ENCODE measurements at regions not wholly inside any gene's neighbourhood (a gene's known extent, or its start where the extent isn't known, plus 50 kb on each side); places are given as distances from the start of the nearest gene placed in this dataset.

DNA sequence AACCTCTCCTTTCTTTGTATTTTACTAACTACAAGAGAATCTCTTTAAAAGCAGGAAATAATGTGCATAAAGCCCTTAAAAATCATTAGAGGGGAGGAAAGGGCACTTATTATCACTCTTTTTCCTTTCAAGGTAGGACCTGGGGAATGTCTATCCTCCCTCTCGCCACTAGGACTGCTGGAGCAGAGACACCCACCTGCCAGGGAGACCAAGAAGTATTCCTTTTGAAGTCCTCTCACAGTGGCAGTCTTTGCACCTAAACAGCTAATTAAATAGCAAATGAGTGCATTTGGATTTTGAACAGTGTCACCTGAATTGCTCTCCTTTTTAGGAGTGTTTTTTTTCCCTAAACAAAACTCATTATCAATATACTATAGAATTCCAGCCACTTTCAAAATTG lies 874.1 kb downstream of the ZPLD1 start:
- Histone ChIP-seq H3K27ac (ENCODE audit: low read depth, low read length) (no peak overlapping the region), H3K36me3 (ENCODE audit: control insufficient read depth, insufficient read depth, low read length) (no peaks in the 10 kb centered on the region), H3K4me3 (ENCODE audit: low read length) (no peak overlapping the region), H3K9ac (ENCODE audit: low read length) (no peak overlapping the region), H3K27me3 (ENCODE audit: control insufficient read depth, insufficient read depth, low read length) (no peaks in the 10 kb centered on the region), H3K4me1 (ENCODE audit: control insufficient read depth, insufficient read depth, low read length) (no peaks in the 10 kb centered on the region)

DNA sequence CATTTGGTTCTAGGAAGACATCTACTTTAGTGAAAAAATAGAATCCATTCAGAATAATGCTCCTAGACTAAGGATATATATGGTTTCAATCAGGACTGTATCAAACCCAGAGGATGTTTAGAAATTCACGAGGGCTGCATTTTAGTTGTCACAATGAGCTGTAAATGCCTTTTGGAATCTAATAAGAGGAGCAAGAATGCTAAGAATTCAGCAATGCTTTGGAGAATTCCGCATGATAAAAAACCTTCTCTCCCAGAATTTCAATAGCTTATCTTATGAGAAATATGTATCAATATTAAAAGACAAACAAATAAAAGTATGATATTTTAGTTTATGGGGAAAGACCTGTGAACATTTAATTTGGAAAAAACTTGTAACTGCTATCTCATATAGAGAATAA lies 885.1 kb downstream of the ZPLD1 start:
- Histone ChIP-seq H3K27me3 (ENCODE audit: control insufficient read depth, insufficient read depth, low read length) (no peaks in the 10 kb centered on the region), H3K27ac (ENCODE audit: low read depth, low read length) (no peak overlapping the region), H3K4me3 (ENCODE audit: low read length) (no peak overlapping the region), H3K36me3 (ENCODE audit: control insufficient read depth, insufficient read depth, low read length) (no peaks in the 10 kb centered on the region), H3K9ac (ENCODE audit: low read length) (no peak overlapping the region), H3K4me1 (ENCODE audit: control insufficient read depth, insufficient read depth, low read length) (no peaks in the 10 kb centered on the region)

DNA sequence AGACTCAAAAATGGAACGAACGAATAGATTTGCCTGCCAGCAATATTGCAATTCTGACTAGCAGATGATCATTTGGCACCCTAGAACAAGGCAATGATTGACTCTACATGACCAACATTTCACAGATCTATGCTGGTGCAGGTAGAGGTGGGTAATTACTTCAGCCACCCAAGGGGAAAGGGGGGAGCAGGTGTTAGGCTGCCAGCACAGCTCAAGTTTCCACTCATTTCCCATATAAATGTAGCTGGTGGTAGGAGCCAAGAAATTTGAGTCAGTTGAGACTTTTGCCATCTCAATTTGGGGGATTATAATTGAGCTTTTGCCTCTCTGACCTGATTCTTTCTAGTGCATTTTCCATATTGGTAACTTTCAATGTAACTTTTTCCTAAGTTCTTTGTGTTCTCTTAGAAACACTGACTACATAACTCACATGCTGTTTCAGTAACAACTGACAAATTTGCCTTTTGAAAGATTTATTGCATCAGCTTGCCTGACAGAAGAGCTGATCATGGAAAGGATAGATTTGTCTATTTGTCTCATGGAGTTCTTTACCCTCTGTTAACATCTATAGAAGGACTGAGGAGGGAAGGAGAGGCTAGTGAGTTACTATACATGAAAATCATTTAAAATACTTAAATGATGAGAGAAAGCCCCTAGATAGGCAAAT lies 902.5 kb downstream of the ZPLD1 start:
- Histone ChIP-seq H3K27ac (ENCODE audit: low read depth, low read length) (no peak overlapping the region), H3K27me3 (ENCODE audit: control insufficient read depth, insufficient read depth, low read length) (no peaks in the 10 kb centered on the region), H3K4me3 (ENCODE audit: low read length) (no peak overlapping the region), H3K4me1 (ENCODE audit: control insufficient read depth, insufficient read depth, low read length) (no peaks in the 10 kb centered on the region), H3K36me3 (ENCODE audit: control insufficient read depth, insufficient read depth, low read length) (no peaks in the 10 kb centered on the region), H3K9ac (ENCODE audit: low read length) (no peak overlapping the region)

DNA sequence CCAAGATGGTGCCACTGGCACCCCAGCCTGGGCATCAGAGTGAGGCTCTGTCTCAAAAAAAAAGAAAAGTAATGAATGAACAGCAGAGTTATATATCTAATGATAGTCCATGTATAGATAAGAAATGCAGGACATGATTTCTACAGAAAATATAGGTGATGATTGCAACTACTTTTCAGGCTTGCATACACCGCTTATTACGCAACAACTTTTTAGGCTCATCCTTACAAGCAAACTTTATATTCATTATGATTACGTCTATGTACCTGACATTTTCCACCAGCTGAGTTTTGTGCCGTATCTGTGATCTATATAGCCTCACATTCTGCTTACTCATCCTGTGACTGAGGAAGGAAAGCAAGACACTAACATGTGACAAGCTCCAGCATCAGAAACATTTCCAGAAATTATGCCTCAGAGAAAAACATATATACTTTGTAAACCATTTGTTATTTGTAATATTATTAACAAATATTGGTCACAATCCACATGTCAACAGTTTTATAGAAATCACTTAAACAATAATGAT lies 906.3 kb downstream of the ZPLD1 start:
- no peak overlapping the region for H3K9ac ChIP-seq (ENCODE audit: low read length)
- no peak overlapping the region for H3K4me3 ChIP-seq (ENCODE audit: low read length)
- no peaks in the 10 kb centered on the region for H3K36me3 ChIP-seq (ENCODE audit: control insufficient read depth, insufficient read depth, low read length)
- no peak overlapping the region for H3K27ac ChIP-seq (ENCODE audit: low read depth, low read length)
- no peaks in the 10 kb centered on the region for H3K4me1 ChIP-seq (ENCODE audit: control insufficient read depth, insufficient read depth, low read length)
- H3K27me3 ChIP-seq (ENCODE audit: control insufficient read depth, insufficient read depth, low read length), result no peaks in the 10 kb centered on the region

DNA sequence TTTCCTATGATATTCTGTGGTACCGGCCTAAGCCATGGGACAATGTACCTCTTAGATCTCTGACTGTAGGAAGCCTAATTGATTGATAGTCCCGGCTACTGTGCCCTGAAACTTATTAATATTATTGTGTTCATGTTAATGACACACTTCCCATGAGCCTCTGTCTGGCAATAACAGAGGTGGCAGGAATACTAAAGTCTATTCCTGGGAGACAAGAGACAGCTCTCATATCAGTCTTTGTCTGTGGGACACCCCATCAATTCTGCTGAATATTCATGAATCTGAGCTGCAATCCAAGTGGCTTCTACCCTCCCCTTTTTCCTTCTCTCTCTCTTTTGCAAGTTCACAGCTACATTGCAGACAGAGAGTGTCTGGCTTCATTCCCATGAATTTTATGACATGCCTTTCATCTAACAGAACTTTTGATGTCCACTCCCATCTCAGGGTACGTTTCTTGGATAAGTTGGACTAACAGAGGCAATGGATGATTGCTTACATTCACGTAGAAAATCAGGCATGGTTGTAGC lies 907.5 kb downstream of the ZPLD1 start:
- Histone ChIP-seq H3K9ac (ENCODE audit: low read length) (no peak overlapping the region), H3K27me3 (ENCODE audit: control insufficient read depth, insufficient read depth, low read length) (no peaks in the 10 kb centered on the region), H3K27ac (ENCODE audit: low read depth, low read length) (no peak overlapping the region), H3K4me1 (ENCODE audit: control insufficient read depth, insufficient read depth, low read length) (no peaks in the 10 kb centered on the region), H3K4me3 (ENCODE audit: low read length) (no peak overlapping the region), H3K36me3 (ENCODE audit: control insufficient read depth, insufficient read depth, low read length) (no peaks in the 10 kb centered on the region)

DNA sequence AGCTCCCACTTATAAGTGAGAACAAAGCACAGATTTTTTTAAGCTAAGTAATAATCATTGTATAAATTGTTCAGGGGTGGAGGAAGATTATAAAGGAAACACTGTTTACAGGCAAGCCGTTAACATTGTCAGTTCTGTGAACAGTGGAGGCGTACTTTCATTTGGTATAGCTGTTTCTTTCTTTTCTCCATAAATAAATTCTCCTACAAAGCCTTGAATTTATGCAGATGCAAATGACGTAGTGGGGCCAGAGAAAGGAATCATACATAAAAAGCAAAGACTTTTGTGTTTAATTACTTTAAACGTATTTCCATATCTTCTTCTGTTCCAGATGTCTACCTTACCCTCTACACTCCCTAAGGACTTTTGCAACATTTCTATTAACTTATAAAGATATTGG lies 914.9 kb downstream of the ZPLD1 start:
- Histone ChIP-seq H3K4me1 (ENCODE audit: control insufficient read depth, insufficient read depth, low read length) (no peaks in the 10 kb centered on the region), H3K27ac (ENCODE audit: low read depth, low read length) (no peak overlapping the region)

DNA sequence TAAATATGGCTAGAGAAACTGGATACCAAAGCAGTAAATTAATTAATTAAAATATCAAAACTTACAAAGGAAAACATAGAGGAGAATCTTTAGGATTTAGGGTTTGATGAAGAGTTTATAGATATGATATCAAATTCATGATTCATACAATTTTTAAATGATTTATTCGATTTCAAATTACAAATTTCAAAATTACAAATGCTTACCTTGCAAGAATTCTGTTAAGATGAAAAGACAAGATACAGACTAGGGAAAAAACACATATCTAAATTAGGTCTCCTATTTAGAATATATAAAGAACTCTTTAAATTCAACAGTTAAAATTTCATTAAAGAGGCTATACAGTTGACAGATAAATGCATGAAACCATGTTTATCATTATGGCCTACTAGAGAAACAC lies 930.7 kb downstream of the ZPLD1 start:
- H3K9ac ChIP-seq (ENCODE audit: low read length), result no peak overlapping the region
- no peaks in the 10 kb centered on the region for H3K36me3 ChIP-seq (ENCODE audit: control insufficient read depth, insufficient read depth, low read length)
- H3K27me3 ChIP-seq (ENCODE audit: control insufficient read depth, insufficient read depth, low read length), result no peaks in the 10 kb centered on the region
- H3K27ac ChIP-seq (ENCODE audit: low read depth, low read length), result no peak overlapping the region
- H3K4me1 ChIP-seq (ENCODE audit: control insufficient read depth, insufficient read depth, low read length), result no peaks in the 10 kb centered on the region
- H3K4me3 ChIP-seq (ENCODE audit: low read length), result no peak overlapping the region

More for the DNA sequence above, 914.9 kb downstream of the ZPLD1 start:
- no peaks in the 10 kb centered on the region for H3K27me3 ChIP-seq (ENCODE audit: control insufficient read depth, insufficient read depth, low read length)
- no peak overlapping the region for H3K9ac ChIP-seq (ENCODE audit: low read length)
- no peak overlapping the region for H3K4me3 ChIP-seq (ENCODE audit: low read length)
- H3K36me3 ChIP-seq (ENCODE audit: control insufficient read depth, insufficient read depth, low read length), result no peaks in the 10 kb centered on the region

DNA sequence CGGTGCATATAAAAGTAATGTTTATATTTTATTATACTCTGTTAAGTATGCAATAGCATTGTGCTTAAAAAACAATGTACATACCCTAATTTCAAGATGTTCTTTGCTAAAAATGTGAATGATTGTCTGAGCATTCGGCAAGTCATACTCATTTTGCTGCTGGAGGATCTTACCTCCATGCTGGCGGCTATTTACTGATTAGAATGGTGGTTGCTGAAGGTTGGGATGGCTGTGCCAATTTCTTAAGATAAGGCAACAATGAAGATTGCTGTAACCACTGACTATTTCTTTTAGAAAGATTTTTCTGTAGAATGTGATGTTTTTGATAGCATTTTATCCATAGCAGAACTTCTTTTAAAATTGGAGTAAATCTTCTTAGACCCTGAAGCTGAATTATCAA lies 932.7 kb downstream of the ZPLD1 start:
- H3K9ac ChIP-seq (ENCODE audit: low read length), result no peak overlapping the region
- H3K4me3 ChIP-seq (ENCODE audit: low read length), result no peak overlapping the region
- no peaks in the 10 kb centered on the region for H3K27me3 ChIP-seq (ENCODE audit: control insufficient read depth, insufficient read depth, low read length)
- H3K4me1 ChIP-seq (ENCODE audit: control insufficient read depth, insufficient read depth, low read length), result no peaks in the 10 kb centered on the region
- H3K27ac ChIP-seq (ENCODE audit: low read depth, low read length), result no peak overlapping the region
- no peaks in the 10 kb centered on the region for H3K36me3 ChIP-seq (ENCODE audit: control insufficient read depth, insufficient read depth, low read length)

DNA sequence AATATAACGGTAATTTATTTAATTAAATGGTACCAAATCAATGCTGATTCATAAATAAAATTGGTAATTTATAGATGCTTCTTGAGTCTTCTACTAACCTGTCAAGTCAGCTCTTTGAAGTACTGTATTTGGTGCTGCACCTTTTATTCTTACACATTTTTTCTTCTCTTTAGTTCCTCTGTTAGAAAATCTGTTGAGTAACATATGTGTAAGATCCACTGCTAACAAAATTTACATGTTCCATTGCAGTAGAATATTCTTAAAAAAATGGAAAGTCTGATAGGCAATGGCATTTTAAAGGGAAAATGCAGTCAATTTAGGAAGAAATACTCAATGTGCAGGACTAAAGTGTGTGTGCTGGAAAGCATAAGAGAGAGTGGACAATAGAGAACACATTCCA lies 936.6 kb downstream of the ZPLD1 start:
- H3K4me3 ChIP-seq (ENCODE audit: low read length), result no peak overlapping the region
- no peak overlapping the region for H3K27ac ChIP-seq (ENCODE audit: low read depth, low read length)
- H3K36me3 ChIP-seq (ENCODE audit: control insufficient read depth, insufficient read depth, low read length), result no peaks in the 10 kb centered on the region
- H3K27me3 ChIP-seq (ENCODE audit: control insufficient read depth, insufficient read depth, low read length), result no peaks in the 10 kb centered on the region
- H3K4me1 ChIP-seq (ENCODE audit: control insufficient read depth, insufficient read depth, low read length), result no peaks in the 10 kb centered on the region
- H3K9ac ChIP-seq (ENCODE audit: low read length), result no peak overlapping the region

DNA sequence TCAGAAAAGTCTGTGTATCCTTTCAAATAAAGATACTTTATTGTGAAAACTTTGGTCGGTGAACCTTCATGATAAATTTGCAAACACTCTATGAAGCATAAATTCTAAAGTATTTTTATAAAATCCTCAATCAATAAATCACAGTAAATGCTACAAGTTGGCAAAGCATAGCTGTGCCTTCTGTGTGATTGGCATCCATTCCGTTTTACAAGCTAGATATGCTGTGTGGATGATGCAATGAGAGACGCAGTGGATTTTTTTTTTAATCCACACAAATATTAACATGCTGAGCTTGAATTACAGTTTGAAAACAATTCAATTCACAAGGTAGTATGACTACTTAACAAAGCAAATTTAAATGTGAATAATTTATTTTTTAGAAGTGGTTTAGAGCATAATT lies 937.2 kb downstream of the ZPLD1 start:
- no peaks in the 10 kb centered on the region for H3K27me3 ChIP-seq (ENCODE audit: control insufficient read depth, insufficient read depth, low read length)
- no peak overlapping the region for H3K27ac ChIP-seq (ENCODE audit: low read depth, low read length)
- no peaks in the 10 kb centered on the region for H3K36me3 ChIP-seq (ENCODE audit: control insufficient read depth, insufficient read depth, low read length)
- no peaks in the 10 kb centered on the region for H3K4me1 ChIP-seq (ENCODE audit: control insufficient read depth, insufficient read depth, low read length)
- H3K4me3 ChIP-seq (ENCODE audit: low read length), result no peak overlapping the region
- no peak overlapping the region for H3K9ac ChIP-seq (ENCODE audit: low read length)

DNA sequence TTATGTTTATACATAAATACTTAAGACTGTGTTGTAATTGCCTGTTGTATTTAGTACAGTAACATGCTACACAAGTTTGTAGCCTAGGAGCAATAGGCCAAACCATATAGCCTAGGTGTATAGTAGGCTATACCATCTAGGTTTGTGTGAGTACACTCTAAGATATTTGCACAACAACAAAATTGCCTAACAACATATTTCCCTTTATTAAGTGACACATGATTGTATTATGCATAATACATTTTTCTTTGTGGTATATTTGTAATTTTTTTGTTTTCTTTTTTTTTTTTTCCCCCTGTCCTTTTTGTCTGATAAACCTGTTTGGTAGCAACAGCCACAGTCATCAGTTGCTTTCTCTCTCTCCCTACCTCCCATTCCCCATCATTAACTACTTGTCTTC lies 945.6 kb downstream of the ZPLD1 start:
- no peak overlapping the region for H3K9ac ChIP-seq (ENCODE audit: low read length)
- no peaks in the 10 kb centered on the region for H3K36me3 ChIP-seq (ENCODE audit: control insufficient read depth, insufficient read depth, low read length)
- H3K4me3 ChIP-seq (ENCODE audit: low read length), result no peak overlapping the region
- H3K4me1 ChIP-seq (ENCODE audit: control insufficient read depth, insufficient read depth, low read length), result no peaks in the 10 kb centered on the region
- H3K27ac ChIP-seq (ENCODE audit: low read depth, low read length), result no peak overlapping the region
- no peaks in the 10 kb centered on the region for H3K27me3 ChIP-seq (ENCODE audit: control insufficient read depth, insufficient read depth, low read length)

DNA sequence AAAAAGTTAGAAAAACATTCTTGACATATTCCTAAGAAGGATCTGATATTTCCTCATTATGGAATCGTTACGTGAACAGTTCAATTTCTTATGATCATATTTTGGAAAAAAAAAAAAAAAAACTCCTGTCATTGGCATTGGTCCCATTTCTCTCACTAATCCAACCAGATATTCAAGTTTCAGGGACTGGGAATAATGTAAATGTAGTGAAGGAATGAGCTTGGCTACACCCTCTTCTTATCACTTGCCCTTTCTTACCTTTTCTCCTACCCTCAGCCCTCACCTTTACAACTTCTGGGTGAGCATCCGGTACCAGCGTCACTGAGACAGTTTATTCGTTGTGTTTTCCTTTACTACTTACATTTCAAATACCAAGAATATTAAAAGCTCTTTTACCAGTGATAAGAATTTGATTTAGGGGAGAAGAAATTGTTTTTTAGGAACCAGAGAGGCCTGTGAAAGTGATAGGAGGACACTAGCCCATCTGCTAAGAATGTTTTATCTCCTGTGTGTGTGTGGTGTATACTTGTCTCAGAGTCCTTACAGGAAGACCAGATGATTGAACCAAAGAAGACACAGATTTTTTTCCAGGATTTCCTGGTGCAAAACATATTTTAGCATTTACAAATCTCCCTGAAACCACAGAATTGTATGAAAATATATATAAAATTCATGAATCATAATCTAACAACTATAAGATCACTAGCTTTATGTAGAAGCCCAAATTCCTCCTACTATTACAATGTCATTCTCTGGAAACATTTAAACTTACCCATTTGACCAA lies 946.7 kb downstream of the ZPLD1 start:
- Histone ChIP-seq H3K36me3 (ENCODE audit: control insufficient read depth, insufficient read depth, low read length) (no peaks in the 10 kb centered on the region), H3K4me3 (ENCODE audit: low read length) (no peak overlapping the region), H3K27me3 (ENCODE audit: control insufficient read depth, insufficient read depth, low read length) (no peaks in the 10 kb centered on the region), H3K4me1 (ENCODE audit: control insufficient read depth, insufficient read depth, low read length) (no peaks in the 10 kb centered on the region), H3K27ac (ENCODE audit: low read depth, low read length) (no peak overlapping the region), H3K9ac (ENCODE audit: low read length) (no peak overlapping the region)

Measured in rectal smooth muscle tissue (tissue), 1 donor.